Fibroblast of the aortic adventitia (primary cell): ENCODE measurements at regions not wholly inside any gene's neighbourhood (a gene's known extent, or its start where the extent isn't known, plus 50 kb on each side); places are given as distances from the start of the nearest gene placed in this dataset.
A peak's percentile ranks its signal among the peaks of the same experiment; 100 is the strongest.

Source experiments
- DNase-seq: peaks from one replicate; pipeline ENCODE4 v3.0.0-alpha.2; 2010; ENCODE audit warnings: low read depth
- H3K4me3 ChIP-seq: 2 replicates; pipeline ENCODE4 v1.5.1; 2011; ENCODE audit warnings: low read depth, mild to moderate bottlenecking, control low read depth, low read length, moderate library complexity
- CTCF ChIP-seq: IDR thresholded peaks from 2 replicates; pipeline ENCODE4 v1.5.1; 2011; ENCODE audit warnings: mild to moderate bottlenecking, low read length, control low read depth, inconsistent platforms; ENCODE audit not compliant: insufficient read depth

- TF ChIP-seq CTCF: no peak
- no peak overlapping the region for H3K4me3 ChIP-seq
- DNase-seq: no peak
These were observed 686.5 kb upstream of the AUTS2 start for GRCh38 chr7:68911754-68912153.

DNA sequence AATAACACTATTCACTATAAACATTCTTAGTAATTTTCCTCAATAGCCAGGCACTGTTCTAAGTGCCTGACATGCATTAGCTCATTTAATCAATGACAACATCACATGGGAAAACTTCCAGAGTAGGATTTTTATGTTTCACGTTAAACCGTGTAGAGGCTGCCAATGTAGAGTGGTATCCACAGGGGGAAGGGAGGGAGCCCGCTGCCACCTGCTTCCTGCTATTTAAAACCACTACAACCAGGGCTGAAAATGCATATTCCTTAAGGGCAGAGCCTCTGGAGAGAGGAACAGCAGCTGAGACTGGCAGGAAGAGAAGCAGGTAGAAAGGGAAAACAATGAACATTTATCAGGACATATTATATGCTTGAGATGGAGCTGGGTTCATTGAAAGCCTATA, 684.3 kb upstream of the AUTS2 start:
- no peak for DNase-seq
- no peak overlapping the region for H3K4me3 ChIP-seq
- TF ChIP-seq CTCF: no peak

GRCh38 chr7:68917041-68917651, 681.1 kb upstream of the AUTS2 start:
- TF ChIP-seq CTCF: no peak
- no peak overlapping the region for H3K4me3 ChIP-seq
- no peak for DNase-seq

GRCh38 chr7:68918621-68919020, 679.7 kb upstream of the AUTS2 start:
- H3K4me3 ChIP-seq: no peak overlapping the region
- no peak for TF ChIP-seq CTCF
- DNase-seq: no peak

GRCh38 chr7:68922850-68923249, 675.4 kb upstream of the AUTS2 start:
- DNase-seq: no peak
- H3K4me3 ChIP-seq: no peak overlapping the region
- TF ChIP-seq CTCF: no peak

DNA sequence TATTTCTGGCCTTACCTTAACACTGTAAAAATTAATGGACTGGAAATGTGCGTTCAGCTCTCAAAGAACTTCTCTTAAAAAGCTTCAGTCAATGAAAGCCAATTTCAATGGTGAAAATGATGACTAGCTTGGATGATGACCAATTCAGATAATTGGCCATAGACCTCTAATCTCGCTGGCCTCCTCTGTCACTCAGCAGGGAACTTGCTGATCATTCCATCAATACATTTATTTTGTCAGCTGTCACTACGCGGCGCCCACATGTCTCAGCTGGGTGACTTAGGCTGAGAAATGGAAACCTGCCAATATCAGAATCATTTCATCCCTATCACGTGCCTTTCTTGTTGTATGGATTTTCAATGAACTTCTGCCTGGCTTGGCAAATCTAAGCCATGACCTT, 673.0 kb upstream of the AUTS2 start:
- no peak for DNase-seq
- H3K4me3 ChIP-seq: no peak overlapping the region
- TF ChIP-seq CTCF: no peak

GRCh38 chr7:68929781-68930261, 668.5 kb upstream of the AUTS2 start:
- peak; percentile 74 for DNase-seq
- TF ChIP-seq CTCF: no peak
- no peak overlapping the region for H3K4me3 ChIP-seq
